PC-3 (cell line): ENCODE measurements at regions not wholly inside any gene's neighbourhood (a gene's known extent, or its start where the extent isn't known, plus 50 kb on each side); places are given as distances from the start of the nearest gene placed in this dataset.

Source experiments
- EZH2 ChIP-seq: fragments of 300-600 bp; sonication (generic); IDR thresholded peaks from one replicate; pipeline ENCODE4 v1.6.1; 2017; ENCODE audit warnings: antibody characterized with exemption, mild to moderate bottlenecking, low read length; ENCODE audit not compliant: unreplicated experiment
- EZH2phosphoT487 ChIP-seq: fragments of 300-600 bp; sonication (generic); IDR thresholded peaks from 2 replicates; pipeline ENCODE4 v1.6.1; 2018; ENCODE audit warnings: mild to moderate bottlenecking, antibody characterized with exemption, low read length, borderline replicate concordance
- TF ChIP-seq, protein P1 (sequence below): fragments of 300-600 bp; sonication (generic); conservative IDR thresholded peaks from 2 replicates; pipeline ENCODE4 v1.5.1; 2017; ENCODE audit warnings: antibody characterized with exemption, low read depth, mild to moderate bottlenecking, low read length

DNA sequence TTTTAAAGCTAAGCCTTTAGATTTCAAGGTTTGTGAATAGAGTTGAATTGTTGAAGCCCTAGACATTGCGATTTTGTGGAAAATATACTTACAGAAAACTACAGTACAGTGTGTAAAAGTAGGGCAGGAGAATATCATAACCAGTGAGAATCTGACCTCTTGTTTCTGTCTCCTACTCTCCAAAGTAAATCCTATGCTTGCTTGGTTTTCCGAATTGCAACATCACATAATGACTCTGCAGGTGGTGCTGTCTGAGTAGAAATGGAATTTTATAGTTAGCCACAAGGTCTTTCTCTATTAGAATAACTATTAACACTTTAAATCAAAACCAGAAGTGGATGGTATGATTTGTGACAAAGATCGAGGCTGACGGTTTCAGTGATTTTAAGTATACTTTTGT is 505.6 kb downstream of the RAPGEF2 start:
- TF ChIP-seq, protein P1, sequence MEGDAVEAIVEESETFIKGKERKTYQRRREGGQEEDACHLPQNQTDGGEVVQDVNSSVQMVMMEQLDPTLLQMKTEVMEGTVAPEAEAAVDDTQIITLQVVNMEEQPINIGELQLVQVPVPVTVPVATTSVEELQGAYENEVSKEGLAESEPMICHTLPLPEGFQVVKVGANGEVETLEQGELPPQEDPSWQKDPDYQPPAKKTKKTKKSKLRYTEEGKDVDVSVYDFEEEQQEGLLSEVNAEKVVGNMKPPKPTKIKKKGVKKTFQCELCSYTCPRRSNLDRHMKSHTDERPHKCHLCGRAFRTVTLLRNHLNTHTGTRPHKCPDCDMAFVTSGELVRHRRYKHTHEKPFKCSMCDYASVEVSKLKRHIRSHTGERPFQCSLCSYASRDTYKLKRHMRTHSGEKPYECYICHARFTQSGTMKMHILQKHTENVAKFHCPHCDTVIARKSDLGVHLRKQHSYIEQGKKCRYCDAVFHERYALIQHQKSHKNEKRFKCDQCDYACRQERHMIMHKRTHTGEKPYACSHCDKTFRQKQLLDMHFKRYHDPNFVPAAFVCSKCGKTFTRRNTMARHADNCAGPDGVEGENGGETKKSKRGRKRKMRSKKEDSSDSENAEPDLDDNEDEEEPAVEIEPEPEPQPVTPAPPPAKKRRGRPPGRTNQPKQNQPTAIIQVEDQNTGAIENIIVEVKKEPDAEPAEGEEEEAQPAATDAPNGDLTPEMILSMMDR = no peak; the same call in 1 of the 2 replicates
- TF ChIP-seq EZH2phosphoT487 (no peak), EZH2 (no peak)
